Stimulated activated CD8-positive, alpha-beta memory T cell treated with anti-CD3 and anti-CD28 coated beads, Interleukin-12 subunit alpha, Interleukin-12 subunit beta, amount 100 ng/mL, for 1 hour (primary cell): ENCODE measurements at regions not wholly inside any gene's neighbourhood (a gene's known extent, or its start where the extent isn't known, plus 50 kb on each side); places are given as distances from the start of the nearest gene placed in this dataset.
"Not testable (repeated sequence)": the region's sequence is repeated elsewhere in the genome, so short reads cannot be mapped to it uniquely, and the experiment has no call there.

Experiments
- DNase-seq: peaks from one replicate; pipeline ENCODE4 v3.0.0-alpha.2; 2020; ENCODE audit warnings: low read depth

DNA sequence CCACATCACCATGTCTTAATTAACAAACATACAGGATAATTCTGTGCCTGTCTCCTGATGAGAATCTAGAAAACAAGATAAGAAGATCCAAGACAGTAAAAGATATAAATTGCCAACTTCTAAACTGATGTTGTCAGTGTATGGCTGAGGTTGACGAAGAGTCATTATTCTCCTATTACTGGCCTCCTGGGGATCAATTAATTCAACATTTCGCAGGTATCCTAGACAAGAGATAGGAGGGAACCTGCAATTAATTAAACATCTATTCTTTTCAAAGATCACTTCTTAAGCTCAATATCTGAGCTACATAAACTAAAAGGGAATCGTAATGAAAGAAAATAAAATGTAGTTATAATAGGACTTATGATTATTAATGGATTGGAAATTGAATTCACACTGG, 232.0 kb upstream of the GRIA1 start:
- no peak for DNase-seq

DNA sequence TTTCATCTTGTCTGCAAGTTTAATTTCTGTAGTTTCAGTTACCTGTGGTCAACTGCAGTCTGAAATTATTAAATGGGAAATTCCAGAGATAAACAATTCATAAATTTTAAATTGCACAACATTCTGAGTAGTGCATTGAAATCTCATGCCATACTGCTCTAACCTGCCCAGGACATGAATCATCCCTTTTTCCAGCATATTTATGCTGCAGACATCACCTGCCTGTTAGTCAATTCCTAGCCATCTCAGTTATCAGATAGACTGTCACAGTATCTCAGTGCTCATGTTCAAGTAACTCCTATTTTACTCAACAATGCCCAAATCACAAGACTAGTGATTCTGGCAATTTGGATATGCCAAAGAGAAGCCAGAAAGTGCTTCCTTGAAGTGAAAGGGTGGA, 223.0 kb upstream of the GRIA1 start:
- DNase-seq = no peak

DNA sequence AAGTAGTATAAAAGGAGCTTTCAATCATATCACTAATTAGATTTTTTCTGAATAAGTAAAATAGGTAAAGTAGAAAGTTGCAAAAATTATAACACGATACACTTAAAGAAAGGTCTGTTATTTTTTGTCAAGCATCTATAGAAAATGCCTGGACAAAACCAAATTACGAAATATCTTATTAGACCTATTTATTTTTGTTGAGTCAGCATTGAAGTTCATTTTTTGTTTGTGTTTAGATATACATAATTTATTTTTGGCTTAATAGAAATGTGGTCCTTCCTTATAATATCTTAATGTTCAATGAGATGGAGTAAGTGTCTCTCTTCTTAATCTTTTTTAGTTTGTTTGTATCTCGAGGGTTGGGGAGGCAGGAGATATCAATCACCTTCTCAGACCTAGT, 214.8 kb upstream of the GRIA1 start:
- no peak for DNase-seq

DNA sequence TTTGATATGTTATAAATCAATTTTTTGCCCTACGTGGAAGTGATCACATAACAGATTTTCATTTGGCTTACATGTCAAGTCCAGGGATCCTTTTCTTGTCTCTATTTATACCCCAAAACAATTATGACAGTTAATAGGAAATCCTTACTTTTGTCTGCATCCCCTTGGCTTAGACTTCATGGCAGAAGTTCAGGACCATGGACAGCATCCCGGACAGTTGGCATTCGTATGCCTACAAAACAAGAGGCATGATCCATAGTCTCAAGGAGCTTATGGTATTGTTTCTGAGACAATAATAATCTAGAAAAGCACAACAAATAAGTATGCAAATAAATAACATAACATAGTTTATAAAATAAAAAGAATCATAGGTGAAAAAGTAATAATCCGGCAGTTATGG, 214.3 kb upstream of the GRIA1 start:
- no peak for DNase-seq

DNA sequence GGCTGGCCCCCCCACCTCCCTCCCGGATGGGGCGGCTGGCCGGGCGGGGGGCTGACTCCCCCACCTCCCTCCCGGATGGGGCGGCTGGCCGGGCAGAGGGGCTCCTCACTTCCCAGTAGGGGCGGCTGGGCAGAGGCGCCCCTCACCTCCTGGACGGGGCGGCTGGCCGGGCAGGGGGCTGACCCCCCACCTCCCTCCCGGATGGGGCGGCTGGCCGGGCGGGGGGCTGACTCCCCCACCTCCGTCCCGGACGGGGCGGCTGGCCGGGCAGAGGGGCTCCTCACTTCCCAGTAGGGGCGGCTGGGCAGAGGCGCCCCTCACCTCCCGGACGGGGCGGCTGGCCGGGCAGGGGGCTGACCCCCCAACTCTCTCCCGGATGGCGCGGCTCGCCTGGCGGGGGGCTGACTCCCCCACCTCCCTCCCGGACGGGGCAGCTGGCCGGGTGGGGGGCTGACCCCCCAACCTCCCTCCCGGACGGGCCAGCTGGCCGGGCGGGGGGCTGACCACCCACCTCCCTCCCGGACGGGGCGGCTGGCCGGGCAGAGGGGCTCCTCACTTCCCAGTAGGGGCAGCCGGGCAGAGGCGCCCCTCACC, 194.1 kb upstream of the GRIA1 start:
- not testable (repeated sequence) for DNase-seq

DNA sequence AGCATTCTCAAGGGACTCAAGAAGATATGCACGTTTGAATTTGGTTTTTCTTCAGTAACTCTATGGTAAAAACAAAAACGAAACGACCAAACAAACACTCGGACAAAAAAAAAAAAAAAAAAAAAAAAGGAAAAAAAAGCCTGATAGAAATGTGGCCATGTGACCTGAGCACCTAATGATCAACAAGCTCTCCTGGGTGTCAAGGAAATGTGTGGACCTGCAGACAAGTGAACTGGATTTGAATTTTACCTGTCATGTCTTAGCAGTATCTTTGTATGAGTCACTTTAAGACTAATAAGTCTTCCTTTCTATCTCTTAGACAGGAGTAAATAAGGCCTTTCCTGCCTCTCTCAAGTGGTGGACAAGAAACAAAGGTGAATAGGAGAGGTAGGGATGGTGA, 190.6 kb upstream of the GRIA1 start:
- no peak for DNase-seq

DNA sequence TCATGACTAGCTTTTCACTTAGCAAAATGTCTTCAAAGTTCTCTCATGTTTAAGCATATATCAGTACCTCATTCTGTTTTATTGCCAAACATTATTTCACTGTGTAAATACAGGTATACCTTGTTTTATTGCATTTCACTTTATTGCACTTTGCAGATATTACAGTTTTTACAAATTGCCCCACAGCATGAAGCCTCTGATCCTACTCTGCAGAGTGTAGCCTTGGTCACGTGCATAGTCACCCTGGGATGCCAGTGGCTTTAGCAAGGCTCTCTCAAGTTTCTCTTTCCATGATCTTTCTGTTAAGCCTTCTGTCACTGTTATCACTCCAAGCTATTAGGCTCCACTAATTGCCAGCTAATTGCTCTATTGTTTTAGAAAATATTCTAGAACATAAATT, 182.2 kb upstream of the GRIA1 start:
- DNase-seq = no peak

DNA sequence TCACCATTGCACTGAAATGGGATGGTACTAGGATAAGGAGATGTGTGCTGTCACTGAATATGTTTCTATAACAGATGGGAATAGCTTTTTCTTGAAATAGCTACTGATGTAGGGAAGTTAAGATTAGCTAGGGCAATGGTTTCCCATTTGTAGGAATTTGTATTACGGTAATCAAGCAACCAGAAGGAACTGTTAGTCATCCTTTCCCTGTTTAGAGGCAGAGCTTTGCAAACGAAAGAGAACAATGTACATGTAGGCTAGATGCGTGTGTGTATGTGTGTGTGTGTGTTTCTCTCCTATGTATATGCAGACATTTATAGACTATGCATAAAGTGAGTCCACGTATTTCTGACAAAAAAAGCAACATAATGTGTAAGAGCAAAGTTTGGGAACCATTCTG, 171.9 kb upstream of the GRIA1 start:
- DNase-seq = no peak

DNA sequence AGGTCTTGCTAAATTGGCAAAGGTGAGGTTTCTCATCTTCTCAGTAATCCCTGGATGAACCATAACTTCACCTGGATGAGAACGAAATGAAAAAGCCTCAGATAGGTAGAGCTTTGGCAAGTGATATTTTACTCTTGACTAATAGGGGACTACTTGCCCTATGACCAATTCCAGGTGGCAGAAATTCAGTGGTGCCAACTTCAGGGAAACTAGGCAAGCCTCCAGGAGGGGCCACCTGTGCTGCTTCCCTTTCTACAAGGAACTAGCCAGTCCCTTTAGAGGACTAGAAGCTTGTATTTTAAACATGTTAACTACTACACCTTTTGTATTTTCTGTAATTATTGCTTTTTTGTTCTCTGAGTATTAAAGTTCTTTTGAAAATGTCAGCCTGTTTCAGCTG, 169.0 kb upstream of the GRIA1 start:
- DNase-seq = no peak

DNA sequence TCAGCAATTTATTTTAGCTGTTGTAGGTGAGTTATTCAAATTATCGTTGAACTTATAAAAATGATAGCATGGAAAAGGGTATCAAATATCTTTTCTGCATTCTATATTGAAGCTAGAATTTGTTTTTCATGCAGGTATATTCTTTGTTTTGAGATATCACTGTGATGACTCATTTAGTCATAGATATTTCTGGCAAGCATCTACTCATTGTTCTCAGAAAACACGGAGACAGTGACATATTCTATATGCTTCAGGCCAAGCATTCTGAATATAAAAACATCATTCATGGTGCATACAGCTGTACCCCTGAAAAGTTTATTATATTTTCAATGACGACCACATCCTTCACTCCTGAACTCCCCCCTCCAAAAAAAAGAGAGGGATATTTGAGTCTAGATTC, 150.3 kb upstream of the GRIA1 start:
- DNase-seq = no peak

DNA sequence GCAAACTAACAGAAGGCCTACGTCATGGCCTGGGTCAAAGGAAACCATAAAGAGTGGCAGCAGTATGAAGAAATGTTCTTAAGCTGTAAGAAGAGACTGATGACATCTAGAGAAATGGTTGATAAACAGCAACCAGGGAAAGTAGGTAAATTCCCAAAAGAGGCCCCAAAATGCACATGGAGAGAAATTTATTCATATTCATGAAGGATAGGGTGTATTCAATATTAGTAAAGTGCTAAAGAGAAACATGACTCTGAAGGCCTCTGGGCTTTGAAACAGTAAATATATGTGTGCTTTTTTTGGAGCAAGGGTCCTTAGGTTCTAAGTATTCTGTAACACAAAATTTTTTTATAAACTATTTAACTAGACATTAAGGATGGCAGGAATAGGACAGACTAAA, 149.7 kb upstream of the GRIA1 start:
- no peak for DNase-seq

DNA sequence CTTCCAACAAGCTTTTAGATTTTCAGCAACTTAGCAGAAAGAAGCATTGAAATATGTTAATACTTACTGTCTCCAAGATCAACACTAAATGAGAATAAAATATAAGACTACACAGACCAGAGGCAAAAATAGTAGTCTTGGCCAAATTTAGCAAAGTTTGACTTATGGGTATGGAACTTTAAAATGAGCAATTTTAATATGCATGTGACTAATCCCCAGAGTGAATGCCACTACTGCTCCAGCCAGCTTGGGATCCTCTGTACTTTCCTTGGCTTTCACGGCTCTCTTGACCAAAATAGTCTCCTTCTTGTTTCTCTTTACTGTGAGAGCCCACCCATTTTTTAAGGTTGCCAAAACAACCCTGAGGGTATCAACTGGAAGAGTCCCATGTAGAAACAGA, 148.0 kb upstream of the GRIA1 start:
- no peak for DNase-seq

DNA sequence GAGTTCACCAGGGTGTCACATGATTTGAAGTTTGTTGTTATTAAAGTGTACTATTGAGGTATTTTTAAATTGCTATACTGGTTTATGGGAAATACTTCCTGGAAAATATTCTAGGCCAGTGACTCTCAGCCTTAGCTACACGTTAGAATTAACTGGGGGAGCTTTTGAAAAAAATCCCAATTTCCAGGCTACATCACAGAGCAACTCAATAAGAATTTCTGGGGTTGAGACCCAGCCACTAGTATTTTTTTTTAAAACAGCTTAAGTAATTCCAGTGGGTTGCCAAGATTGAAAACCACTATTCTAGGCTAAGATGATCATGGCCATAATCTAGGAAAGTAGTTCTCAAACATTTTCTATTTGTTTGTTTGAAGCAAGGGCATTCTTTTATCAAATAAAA, 142.9 kb upstream of the GRIA1 start:
- no peak for DNase-seq

DNA sequence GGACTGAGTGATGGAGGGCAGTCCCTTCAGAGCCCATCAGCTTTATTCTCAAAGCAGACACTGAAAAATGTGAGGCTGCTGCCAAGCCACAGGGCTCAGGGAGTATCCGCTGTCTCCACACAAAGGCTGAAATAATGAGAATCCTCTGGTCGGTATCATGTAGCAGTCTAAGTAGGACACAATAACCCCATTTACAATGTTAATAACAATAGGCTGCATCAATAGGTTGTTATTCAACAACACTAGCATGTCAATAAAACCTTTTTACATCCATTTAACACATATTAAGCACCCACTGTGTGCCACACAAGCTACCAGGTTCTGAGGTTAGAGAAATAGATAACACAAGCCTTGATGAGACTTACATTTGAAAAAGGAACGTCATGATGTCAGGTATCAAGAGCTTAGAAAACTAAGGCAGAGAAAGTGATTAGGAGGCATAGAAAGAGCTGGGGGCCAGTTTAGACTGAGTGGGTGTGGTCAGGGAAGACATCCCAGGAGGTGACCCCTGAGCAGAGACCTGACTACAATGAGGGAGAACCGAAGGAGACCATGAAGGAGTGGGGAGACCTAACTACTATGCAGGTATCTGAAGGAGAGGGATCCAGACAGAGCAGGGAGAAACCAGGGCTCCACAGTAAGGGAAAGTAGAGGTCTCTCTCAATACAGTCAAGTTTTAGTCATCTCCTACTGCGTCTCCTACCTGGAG, 140.1 kb upstream of the GRIA1 start:
- DNase-seq = no peak

DNA sequence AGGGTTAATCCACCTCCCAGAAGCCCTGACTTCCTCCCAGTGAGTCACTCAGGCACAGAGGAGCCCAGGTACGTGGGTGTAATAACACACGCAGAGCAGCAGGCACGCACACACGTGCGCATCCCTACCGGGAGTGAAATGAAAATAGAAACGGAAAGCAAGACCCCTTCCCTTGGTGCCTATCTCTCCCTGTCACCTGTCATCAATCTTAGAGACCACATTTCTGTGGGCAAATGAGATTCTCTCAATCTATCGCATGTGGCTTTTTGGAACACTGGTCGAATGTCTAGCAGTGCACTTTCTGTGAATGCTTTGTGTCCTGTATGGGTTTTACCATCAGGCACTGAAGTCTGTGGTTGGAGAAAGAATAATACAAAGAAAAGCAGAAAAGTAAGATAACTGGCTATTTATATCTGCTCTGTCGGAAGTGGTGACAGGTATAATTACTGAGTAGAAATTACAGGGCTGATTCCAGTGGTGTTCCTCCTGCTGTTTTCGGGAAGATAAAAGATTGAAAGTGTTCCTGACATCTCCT, 137.7 kb upstream of the GRIA1 start:
- DNase-seq = no peak

DNA sequence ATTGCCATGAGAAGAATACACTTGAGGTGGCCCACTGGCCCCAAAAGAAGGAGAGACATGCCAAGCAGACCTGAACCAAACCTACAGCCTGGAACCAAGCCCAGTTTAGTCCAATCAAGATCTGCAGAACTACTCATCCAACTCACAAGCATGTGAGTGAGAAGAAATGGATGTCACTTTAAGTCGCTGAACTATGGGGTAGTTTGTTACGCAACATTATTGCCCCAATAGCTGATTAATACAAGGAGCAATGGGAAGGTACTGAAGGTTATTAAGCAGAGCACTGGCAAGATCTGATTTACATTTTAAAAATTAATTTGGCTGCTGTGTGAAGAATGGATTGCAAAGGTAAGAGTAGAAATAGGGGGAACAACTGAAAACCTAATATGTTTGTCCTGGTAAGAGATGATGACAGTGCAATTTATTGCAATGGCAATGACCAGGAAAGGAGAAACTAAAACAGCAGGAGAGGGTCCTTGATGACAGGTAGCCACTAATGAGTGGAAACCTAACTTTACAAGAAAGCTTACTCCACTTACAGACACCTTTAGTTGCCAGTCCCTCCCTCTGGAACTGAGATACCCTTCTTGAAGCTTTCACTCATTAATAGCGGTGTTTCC, 132.9 kb upstream of the GRIA1 start:
- no peak for DNase-seq

DNA sequence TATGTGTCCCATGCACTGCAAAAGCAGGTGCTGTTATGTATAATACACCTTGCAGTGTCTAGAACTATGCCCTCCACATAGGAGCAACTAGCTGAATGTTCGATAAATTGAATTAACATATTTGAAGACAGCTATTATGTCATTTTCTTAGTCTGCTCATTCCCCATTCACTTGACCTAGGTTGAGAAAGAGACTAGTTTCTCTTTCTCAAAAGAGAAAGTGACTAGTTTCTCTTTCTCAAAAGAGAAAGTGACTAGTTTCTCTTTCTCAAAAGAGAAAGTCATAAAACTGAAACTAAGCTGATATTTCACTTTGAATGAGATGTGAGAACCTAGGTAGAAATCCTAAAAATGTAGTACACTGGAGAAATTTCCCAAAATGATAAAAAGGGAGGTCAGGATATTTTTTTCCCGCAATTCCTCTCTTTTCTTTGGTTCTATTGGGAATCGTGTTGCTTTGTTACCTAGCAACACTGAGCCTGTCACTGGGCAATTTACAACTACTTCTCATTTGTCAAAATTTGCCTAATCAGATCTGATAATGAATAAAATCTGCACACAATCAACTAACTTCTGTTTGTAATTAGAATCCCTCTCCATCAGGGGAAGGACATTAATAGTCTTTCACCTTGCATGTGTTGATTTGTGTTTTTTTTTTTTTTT, 132.0 kb upstream of the GRIA1 start:
- no peak for DNase-seq

DNA sequence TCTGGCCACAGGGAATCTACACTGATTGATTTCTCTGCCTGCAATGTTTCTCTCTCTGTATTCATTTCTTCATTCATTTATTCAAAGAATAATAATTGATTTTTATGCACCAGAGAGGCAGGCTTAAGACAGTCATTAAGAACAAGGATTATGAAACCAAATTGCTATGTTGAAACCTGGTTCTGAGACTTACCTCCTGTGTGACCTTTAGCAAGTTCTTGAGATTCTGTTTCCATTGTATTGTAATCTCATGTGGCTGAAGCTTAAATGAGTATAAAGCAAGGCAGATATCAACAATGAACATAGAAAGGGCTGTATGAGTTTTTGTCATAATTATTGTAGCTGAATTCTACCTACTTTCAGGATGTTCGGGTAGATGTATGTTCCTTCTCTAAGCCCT, 129.6 kb upstream of the GRIA1 start:
- DNase-seq = no peak

DNA sequence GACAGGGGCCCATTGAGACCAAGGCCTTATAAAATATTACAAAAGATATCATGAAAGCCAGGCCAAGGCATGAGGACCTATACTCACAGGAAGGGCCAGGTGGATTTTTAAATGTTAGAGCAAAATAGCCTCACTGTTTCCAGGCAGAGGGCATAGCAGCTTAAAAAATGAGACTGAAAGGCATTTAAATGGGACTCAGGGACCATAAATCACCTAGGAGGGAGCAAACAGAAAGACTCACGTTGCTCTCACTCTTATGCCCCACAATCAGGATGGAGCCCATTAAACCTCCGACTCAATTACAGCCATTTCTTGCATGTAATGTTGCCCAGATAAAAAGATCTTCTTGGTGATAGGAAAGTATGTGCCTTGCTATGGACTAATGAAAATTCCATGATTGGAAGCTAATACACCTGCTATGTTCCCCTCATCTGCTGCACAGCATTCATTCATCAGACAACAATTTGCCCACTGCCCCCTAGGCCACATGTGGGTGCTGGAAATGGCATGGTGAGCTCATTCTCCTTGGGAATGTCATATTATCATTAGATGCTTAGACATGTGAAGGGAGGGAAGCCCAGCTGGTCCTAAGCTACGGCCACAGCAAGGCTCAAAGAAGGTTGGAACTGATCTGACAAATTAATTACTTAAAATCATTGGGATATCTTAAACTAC, 128.6 kb upstream of the GRIA1 start:
- no peak for DNase-seq

DNA sequence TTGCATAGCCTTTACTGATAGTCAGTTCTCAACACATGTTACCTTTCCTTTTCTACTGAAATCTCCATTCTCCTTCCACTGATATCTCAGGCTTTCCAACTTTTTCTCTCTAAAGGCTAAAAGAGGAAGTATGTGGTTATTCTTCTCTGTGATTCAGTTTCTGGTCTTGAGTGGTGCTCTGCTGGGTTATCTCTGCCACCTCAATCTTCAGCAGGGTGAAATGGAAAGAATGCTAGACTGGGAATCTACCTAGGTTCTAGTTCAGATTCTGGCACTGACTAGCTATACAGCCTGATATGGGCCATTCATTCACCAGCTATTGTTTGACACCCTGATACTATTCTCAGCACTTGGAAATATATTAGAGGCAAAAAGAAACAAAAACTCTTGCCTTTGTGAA, 124.9 kb upstream of the GRIA1 start:
- DNase-seq = no peak

DNA sequence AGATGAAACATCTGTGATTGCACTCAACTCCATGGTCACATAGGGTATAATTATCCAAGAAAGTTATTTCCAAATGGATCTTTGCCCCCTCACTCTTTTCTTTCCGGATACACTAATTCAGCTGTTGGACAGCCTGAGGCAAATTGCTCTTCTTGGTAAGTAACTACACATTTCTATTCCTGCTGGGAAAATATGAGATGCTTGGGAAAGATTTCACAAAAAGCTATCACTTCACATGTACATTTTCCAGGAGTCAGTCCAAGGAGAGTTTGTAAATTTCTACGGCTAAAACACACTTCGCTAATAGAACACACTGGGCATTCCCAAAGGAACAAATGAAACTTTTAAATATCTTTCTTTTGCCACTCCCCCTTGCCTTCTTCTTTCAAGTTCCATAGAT, 123.0 kb upstream of the GRIA1 start:
- DNase-seq = no peak

DNA sequence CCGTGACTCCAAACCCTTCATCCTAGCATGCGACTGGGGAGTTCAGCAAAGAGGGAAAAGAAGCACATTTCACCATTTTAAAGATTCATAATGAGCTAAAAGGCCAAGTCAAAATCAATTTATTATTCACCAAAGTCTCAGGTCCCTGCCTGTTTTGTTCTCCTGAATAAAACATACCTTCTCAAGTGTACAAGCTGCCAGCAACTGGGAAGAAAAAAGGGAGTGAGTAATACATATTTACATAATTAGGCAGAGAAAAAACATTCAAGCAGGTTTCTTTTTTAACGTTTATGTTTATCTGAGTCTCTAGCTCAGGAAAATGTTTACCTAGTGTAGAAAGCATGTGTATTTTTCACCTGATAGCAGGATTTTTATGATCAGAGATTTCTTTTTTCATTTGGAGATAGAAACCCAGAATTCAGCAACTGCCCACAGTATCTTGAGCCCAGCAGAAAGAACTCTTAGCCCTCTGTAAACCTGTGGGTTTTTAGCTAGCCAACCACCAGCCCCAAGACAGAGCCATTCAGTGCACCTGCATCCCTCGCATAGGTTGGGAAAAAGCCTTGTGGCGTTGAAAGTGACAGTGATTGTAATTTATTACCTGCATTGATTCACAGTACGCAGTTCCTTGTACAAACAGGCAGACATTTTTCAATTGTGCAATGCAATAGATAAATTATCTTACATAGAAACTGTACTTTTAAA, 117.9 kb upstream of the GRIA1 start:
- DNase-seq = no peak
